Spleen (tissue), 11 donors: ENCODE measurements at regions not wholly inside any gene's neighbourhood (a gene's known extent, or its start where the extent isn't known, plus 50 kb on each side); places are given as distances from the start of the nearest gene placed in this dataset.
A peak's percentile ranks its signal among the peaks of the same experiment; 100 is the strongest.

Experiments
- DNase-seq: peaks from one replicate; pipeline ENCODE4 v3.0.0-alpha.2; 2020
- H3K27ac ChIP-seq, 8 donors: fragments of 200-600 bp; sonication (generic) in 7 of 8; 1 replicate in 4 of 8; 2 replicates in 4 of 8; pipeline versions ENCODE4 v1.5.0 to v1.8.0; 2016 to 2021; ENCODE audit warnings: inconsistent platforms in 4 of 8, mild to moderate bottlenecking in 4 of 8, moderate library complexity in 1 of 8
- H3K27me3 ChIP-seq, 7 donors: fragments of 200-600 bp; sonication (generic) in 6 of 7; replicated peaks in 1 of 7; 1 replicate in 4 of 7; 2 replicates in 3 of 7; pipeline versions ENCODE4 v1.5.0 to v1.8.0; 2016 to 2021; ENCODE audit warnings: inconsistent platforms in 3 of 7, mild to moderate bottlenecking in 1 of 7
- H3K36me3 ChIP-seq, 6 donors: fragments of 200-600 bp; sonication (generic) in 5 of 6; 1 replicate in 4 of 6; 2 replicates in 2 of 6; pipeline versions ENCODE4 v1.5.0 to v1.8.0; 2016 to 2021; ENCODE audit warnings: inconsistent platforms in 2 of 6
- H3K4me1 ChIP-seq, 6 donors: fragments of 200-600 bp; sonication (generic) in 5 of 6; 1 replicate in 3 of 6; 2 replicates in 3 of 6; pipeline versions ENCODE4 v1.5.0 to v1.8.0; 2016 to 2021; ENCODE audit warnings: inconsistent platforms in 3 of 6
- H3K4me3 ChIP-seq, 8 donors: fragments of 200-600 bp; sonication (generic) in 7 of 8; 1 replicate in 4 of 8; 2 replicates in 4 of 8; pipeline versions ENCODE4 v1.5.0 to v1.8.0; 2016 to 2021; ENCODE audit warnings: inconsistent platforms in 4 of 8, mild to moderate bottlenecking in 4 of 8, moderate library complexity in 2 of 8
- H3K9me3 ChIP-seq, 8 donors: fragments of 200-600 bp; sonication (generic) in 7 of 8; 1 replicate in 4 of 8; 2 replicates in 4 of 8; pipeline versions ENCODE4 v1.5.0 to v1.8.0; 2016 to 2021; ENCODE audit warnings: inconsistent platforms in 4 of 8
- POLR2A ChIP-seq, 3 donors: fragments of 450-650 bp; IDR thresholded peaks; one replicate each; pipeline ENCODE4 v1.5.1; 2017; ENCODE audit warnings: antibody characterized with exemption in 3 of 3, mild to moderate bottlenecking in 1 of 3
- POLR2AphosphoS5 ChIP-seq, 3 donors: sonication (generic); formaldehyde crosslinking; IDR thresholded peaks; one replicate each; pipeline ENCODE4 v1.5.1; 2017; ENCODE audit warnings: antibody characterized with exemption in 3 of 3
- WGBS, 5 donors: extraction: QIAGEN DNeasy Blood & Tissue Kit in 3 of 5; methylation state at CpG; one replicate each; pipeline versions ENCODE4 v1.1.5 to v1.1.7; 2013 to 2018; 5-methylcytosine and 5-hydroxymethylcytosine counted together
- intact Hi-C: fragments of 100-400 bp; cut with DNase I; formaldehyde crosslinking; loops from one replicate; pipeline ENCODE4 v1.15.0; 2023; ENCODE audit warnings: low total_unique reads
- TF ChIP-seq, protein P1 (sequence below), 11 experiments: fragments of 200-600 bp in 7 of 11; fragments of 450-650 bp in 4 of 11; sonication (generic) in 4 of 11; IDR thresholded peaks in 8 of 11; conservative IDR thresholded peaks in 3 of 11; 1 replicate in 7 of 11; 2 replicates in 4 of 11; pipeline versions ENCODE4 v1.4.0 to v1.8.0; 2016 to 2021; ENCODE audit warnings: antibody characterized with exemption in 11 of 11, inconsistent platforms in 4 of 11, mild to moderate bottlenecking in 1 of 11
- donor health status: healthy with polysubstance abuse.
- donor health status: DM: no; HTN: no; CAD: no; lungs with moderate emphysema.
- donor health status: DM: no; HTN: no; CAD: no.
- donor health status: Bipolar disorder and iron deficiency.
- donor health status: healthy.
- donor health status: DM: no; HTN: no; CAD: no.
- donor health status: DM: yes; HTN: yes; CAD: no.

DNA sequence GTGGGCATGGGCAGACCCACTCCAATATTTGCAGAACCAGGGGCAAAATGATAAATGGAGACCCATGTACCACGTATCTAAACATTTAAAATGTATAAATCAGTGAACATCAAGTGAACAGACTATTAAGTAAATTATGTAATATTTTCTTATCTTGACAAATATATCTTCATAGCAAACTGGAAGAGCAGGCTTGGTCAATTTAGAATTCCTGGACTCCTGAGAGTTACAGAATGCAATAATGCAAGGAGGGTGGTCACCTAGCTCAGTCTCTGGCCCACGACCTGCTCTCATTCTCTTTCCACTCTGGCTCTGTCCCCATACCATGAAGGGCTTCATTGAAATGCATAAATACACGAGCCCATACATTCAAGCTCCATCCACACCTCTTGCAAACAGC is 398.0 kb downstream of the ENC1 start:
- Histone ChIP-seq H3K4me1 (peaks cover 0 to 33% (median 6%) of the 10 kb centered on the region in 6 donors), H3K9me3 (no peaks in the 10 kb centered on the region), H3K27ac (no peak overlapping the region), H3K4me3 (no peak overlapping the region), H3K36me3 (no peaks in the 10 kb centered on the region), H3K27me3 (no peaks in the 10 kb centered on the region)
- DNase-seq = no peak
- intact Hi-C loops = no loop called here
- WGBS, 5 donors = 65 to 93% (median 85%) methylated on average over 3 of the region's 3 CpGs
- no peak for TF ChIP-seq POLR2AphosphoS5 (IDR thresholded peaks at IDR 0.05)
- TF ChIP-seq, protein P1, sequence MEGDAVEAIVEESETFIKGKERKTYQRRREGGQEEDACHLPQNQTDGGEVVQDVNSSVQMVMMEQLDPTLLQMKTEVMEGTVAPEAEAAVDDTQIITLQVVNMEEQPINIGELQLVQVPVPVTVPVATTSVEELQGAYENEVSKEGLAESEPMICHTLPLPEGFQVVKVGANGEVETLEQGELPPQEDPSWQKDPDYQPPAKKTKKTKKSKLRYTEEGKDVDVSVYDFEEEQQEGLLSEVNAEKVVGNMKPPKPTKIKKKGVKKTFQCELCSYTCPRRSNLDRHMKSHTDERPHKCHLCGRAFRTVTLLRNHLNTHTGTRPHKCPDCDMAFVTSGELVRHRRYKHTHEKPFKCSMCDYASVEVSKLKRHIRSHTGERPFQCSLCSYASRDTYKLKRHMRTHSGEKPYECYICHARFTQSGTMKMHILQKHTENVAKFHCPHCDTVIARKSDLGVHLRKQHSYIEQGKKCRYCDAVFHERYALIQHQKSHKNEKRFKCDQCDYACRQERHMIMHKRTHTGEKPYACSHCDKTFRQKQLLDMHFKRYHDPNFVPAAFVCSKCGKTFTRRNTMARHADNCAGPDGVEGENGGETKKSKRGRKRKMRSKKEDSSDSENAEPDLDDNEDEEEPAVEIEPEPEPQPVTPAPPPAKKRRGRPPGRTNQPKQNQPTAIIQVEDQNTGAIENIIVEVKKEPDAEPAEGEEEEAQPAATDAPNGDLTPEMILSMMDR (IDR thresholded peaks at IDR 0.05 in 8 of 11, conservative IDR thresholded peaks at IDR 0.05 in 3 of 11) = no peak
- TF ChIP-seq POLR2A (IDR thresholded peaks at IDR 0.05) = no peak

DNA sequence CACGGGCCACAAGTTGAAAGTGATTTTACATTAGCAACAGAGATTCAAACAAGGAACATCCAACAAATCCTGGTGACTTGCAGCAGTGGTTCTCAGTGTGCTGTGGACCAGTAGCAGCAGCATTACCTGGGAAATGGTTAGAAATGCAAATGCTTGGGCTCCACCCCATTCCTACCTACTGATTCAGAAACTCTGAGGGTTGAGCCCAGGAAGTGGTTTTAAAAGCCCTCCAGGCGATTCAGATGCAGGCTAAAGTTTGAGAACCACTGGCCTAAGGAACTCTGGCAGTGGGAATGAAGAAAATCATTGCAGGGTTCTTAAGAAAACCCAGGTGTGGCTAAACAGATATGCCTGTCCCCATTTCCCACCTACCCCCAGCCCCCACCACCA is 398.8 kb downstream of the ENC1 start:
- H3K9me3 ChIP-seq = no peaks in the 10 kb centered on the region
- WGBS, 5 donors = 54 to 71% (median 57%) methylated on average over 2 of the region's 2 CpGs

DNA sequence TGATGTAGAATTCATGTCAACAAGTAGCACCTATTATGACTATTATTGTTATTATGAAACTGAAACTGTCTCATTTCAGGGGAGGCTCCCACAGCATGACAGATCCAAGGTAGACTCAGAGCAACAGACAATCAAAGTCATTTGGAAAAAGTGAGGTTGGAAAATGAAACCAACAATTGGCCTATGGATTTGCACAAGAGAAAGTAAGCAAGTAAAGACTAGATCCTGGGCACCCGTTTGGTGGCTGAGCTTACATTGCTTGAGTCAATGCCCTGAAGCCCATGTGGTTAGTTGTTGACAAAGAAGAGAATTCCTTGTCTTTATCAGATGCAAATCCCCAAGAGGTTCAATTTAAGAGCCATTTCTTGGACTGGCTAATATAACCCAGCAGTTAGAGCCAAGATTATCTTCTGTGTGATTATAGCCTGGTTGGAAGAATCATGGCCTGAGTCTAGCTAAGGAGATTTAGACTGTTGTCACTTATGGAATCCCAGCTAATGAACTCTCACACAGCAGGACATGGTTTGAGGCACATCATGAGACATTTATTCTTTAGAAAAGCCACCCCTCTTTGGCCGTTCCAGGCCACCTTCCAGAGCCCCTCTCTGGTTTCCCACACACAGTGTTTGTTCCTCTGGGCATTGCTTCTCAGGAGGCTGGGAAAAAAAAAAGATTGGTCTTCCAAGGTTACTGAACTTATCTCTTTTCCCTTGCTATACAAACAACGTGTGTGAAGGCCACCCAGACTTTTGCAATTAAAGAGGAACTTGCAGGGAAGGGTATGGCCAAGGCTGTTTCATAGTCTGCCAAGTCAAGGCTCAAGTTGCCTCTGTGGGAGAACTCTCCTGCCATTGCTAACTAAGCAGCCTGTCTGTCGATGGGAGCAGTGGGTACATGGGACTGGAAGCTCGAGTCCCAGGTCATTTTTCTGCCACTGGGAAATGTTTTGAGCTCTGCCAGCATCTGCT is 399.5 kb downstream of the ENC1 start:
- DNase-seq = no peak
- peak overlapping the region in 5 of 8 donors; percentile 40 to 65 (median 58) for H3K27ac ChIP-seq
- no peaks in the 10 kb centered on the region for H3K9me3 ChIP-seq
- TF ChIP-seq, protein P1 (IDR thresholded peaks at IDR 0.05 in 8 of 11, conservative IDR thresholded peaks at IDR 0.05 in 3 of 11) = no peak
- TF ChIP-seq POLR2A (IDR thresholded peaks at IDR 0.05) (no peak), POLR2AphosphoS5 (IDR thresholded peaks at IDR 0.05) (no peak)
- H3K4me1 ChIP-seq = peaks cover 0 to 33% (median 6%) of the 10 kb centered on the region in 6 donors
- H3K36me3 ChIP-seq = no peaks in the 10 kb centered on the region
- no peaks in the 10 kb centered on the region for H3K27me3 ChIP-seq
- 46 to 59% (median 51%) methylated on average over 5 of the region's 5 CpGs for WGBS, 5 donors
- intact Hi-C loops = no loop called here
- H3K4me3 ChIP-seq = no peak overlapping the region

More for the DNA sequence above, 398.8 kb downstream of the ENC1 start:
- H3K4me1 ChIP-seq = peaks cover 0 to 33% (median 6%) of the 10 kb centered on the region in 6 donors
- no peak overlapping the region for H3K4me3 ChIP-seq
- no peaks in the 10 kb centered on the region for H3K36me3 ChIP-seq
- peak overlapping the region in 3 of 8 donors; percentile 58 to 65 (median 62) for H3K27ac ChIP-seq
- TF ChIP-seq, protein P1 (IDR thresholded peaks at IDR 0.05 in 8 of 11, conservative IDR thresholded peaks at IDR 0.05 in 3 of 11) = no peak
- TF ChIP-seq POLR2AphosphoS5 (IDR thresholded peaks at IDR 0.05) = no peak
- TF ChIP-seq POLR2A (IDR thresholded peaks at IDR 0.05) = no peak
- H3K27me3 ChIP-seq = no peaks in the 10 kb centered on the region
- intact Hi-C loops = no loop called here
- DNase-seq = no peak

DNA sequence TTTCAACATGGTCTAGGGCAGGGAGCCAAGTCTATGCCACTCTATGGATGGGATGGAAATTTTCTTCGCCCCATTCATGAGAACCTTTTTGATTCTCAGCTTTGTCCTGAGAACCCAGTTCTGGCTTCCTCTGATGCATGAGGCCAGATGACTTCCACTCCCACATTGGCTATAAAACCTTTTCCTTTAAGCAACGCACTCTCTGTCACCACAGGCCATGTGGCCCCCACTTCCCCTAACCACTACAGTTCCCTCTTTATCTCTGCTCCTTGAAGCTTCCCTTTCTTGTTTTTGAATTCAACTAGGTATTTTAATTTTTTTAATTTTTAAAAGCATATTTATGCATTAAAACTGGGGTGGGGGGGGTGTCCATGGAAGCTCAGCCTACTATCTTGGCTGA is 401.3 kb downstream of the ENC1 start:
- Histone ChIP-seq H3K36me3 (no peaks in the 10 kb centered on the region), H3K27me3 (no peaks in the 10 kb centered on the region), H3K4me3 (no peak overlapping the region), H3K9me3 (no peaks in the 10 kb centered on the region), H3K4me1 (peaks cover 0 to 33% (median 6%) of the 10 kb centered on the region in 6 donors), H3K27ac (peak overlapping the region in 3 of 8 donors; percentile 26 to 43 (median 38))
- intact Hi-C loops = no loop called here
- WGBS, 5 donors = 21 to 43% (median 31%) methylated on average over 2 of the region's 2 CpGs
- TF ChIP-seq, protein P1 (IDR thresholded peaks at IDR 0.05 in 8 of 11, conservative IDR thresholded peaks at IDR 0.05 in 3 of 11) = no peak
- TF ChIP-seq POLR2A (IDR thresholded peaks at IDR 0.05) (no peak), POLR2AphosphoS5 (IDR thresholded peaks at IDR 0.05) (no peak)
- DNase-seq = no peak
